ENCODE measurements at regions not wholly inside any gene's neighbourhood (a gene's known extent, or its start where the extent isn't known, plus 50 kb on each side); places are given as distances from the start of the nearest gene placed in this dataset.
A peak's percentile ranks its signal among the peaks of the same experiment; 100 is the strongest.
"Not testable (repeated sequence)": the region's sequence is repeated elsewhere in the genome, so short reads cannot be mapped to it uniquely, and the experiment has no call there.

DNA sequence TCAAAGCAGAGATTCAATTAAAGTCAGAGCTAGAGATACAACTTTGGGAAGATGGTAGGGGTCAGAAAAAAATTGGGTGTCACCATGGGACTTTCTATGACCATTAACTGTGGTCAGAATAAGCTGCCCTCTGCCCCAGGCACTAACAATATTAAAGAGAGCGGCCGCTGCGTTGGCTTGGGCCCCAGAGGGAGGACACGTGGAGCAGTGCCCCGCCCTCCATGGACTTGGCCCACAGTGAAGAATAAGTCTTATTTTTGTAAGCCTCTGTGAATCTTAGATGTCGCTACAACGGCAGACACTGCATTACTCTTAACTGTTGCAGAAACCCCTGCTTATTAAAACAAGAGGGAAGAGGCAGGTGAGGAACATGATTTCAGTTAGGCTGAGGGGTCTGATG, 172.7 kb downstream of the UQCRFS1 start:
- peak in 6 of 8 experiments; percentile 44 to 85 (median 56) for ATAC-seq (replicated peaks in 6 of 8)
- WGBS, 10 experiments: 0 to 61% (median 28%) methylated on average over 1 to 7 of the region's 7 CpGs; no CpG with 5 or more reads in 2 of the 10 experiments
- H3K27ac ChIP-seq: peak overlapping the region in 1 of 2 donors; percentile 71
- no peak overlapping the region for H3K4me3 ChIP-seq
- in situ Hi-C loops (cut with MboI; ENCODE audit: low pct_unique_long_range_greater_than_20kb in 2 of 9, low sequenced_read_pairs in 9 of 9, unreplicated experiment in 9 of 9): no loop called here
- peaks cover 38 to 41% of the 10 kb centered on the region in 2 donors for H3K4me1 ChIP-seq (replicated peaks in 1 of 2)

DNA sequence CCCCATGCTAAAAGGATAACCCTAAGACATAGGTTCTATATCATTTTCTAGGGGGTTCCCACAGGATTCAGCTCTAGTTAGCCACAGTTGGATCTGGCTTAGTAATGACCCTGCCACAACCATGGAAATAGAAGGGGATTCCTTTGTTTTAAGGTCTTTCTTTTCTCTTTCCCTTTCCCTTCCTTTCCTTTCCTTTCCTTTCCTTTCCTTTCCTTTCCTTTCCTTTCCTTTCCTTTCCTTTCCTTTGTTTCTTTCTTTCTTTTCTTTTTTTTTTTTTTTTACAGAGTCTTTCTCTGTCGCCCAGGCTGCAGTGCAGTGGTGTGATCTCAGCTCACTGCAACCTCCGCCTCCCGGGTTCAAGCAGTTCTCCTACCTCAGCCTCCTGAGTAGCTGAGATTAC, 173.9 kb downstream of the UQCRFS1 start:
- in situ Hi-C loops (cut with MboI; ENCODE audit: low pct_unique_long_range_greater_than_20kb in 2 of 9, low sequenced_read_pairs in 9 of 9, unreplicated experiment in 9 of 9); H3K4me3 ChIP-seq; ATAC-seq (replicated peaks in 6 of 8); H3K27ac ChIP-seq: not testable (repeated sequence)
- peaks cover 34 to 36% of the 10 kb centered on the region in 2 donors for H3K4me1 ChIP-seq (replicated peaks in 1 of 2)
- WGBS, 10 experiments: 24 to 100% (median 98%) methylated on average over 1 to 3 of the region's 3 CpGs; no CpG with 5 or more reads in 6 of the 10 experiments

DNA sequence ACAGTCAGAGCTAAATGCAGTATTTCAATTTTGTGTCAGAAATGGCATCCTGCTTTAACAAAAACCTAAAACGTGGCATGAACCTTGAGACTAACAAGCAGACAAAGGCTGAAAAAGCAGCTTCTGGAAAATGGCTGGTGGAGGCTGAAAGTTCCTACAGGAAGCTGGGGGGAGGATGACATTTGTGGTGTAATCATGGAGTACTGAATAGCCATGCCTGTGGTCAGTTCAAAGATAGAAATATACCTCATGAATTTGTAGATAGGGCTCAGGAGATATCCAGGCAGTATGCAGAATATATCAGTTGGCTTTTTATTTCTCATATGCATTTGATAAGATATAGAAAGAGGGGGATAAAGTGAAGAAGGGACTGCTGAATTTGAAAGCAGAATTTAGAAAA, 181.7 kb downstream of the UQCRFS1 start:
- ATAC-seq (replicated peaks in 6 of 8): no peak
- Histone ChIP-seq H3K27ac (no peak overlapping the region), H3K4me3 (no peak overlapping the region), H3K4me1 (replicated peaks in 1 of 2) (peaks cover 24 to 26% of the 10 kb centered on the region in 2 donors)
- 0 to 80% (median 20%) methylated on average over 1 of the region's 1 CpG; no CpG with 5 or more reads in 1 of the 10 experiments for WGBS, 10 experiments
- in situ Hi-C loops (cut with MboI; ENCODE audit: low pct_unique_long_range_greater_than_20kb in 2 of 9, low sequenced_read_pairs in 9 of 9, unreplicated experiment in 9 of 9): no loop called here

DNA sequence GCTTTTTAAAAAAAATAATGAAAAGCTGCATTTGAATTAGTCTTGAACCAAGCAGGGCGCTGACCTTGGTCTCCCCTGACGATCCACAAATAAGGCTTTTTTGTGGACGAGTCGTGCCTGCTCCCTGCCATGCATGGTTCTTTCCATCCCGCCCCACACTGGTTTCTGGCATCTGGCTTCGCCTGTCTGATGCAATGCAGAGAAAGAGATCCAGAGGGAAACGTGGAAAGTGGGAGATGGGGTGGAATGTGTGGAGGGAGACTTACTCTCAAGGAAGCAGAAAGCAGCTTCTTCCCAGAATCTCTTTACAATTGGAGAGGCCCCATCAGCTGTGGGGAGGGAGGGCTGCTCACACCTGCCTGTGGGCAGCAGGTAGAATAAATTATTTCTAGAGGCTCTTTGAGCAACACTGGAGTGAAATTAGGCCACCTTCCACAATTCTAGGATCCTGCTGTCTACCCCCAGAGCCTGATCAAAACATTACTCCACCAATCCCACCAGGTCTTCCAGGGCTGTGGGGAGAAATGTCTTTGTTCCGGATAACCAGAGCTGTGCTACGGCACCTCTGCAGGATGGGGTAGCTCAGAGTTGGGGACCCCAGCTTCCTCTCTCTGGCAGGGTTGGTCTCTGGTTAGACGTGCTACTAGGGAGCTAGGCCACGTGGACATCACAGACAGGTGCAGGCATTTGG, 183.5 kb downstream of the UQCRFS1 start:
- Histone ChIP-seq H3K4me1 (replicated peaks in 1 of 2) (peaks cover 19 to 21% of the 10 kb centered on the region in 2 donors), H3K4me3 (no peak overlapping the region), H3K27ac (peak overlapping the region; percentile 91 to 97)
- peak in 5 of 8 experiments; percentile 90 to 96 (median 96) for ATAC-seq (replicated peaks in 6 of 8)
- 20 to 73% (median 53%) methylated on average over 1 to 11 of the region's 11 CpGs; no CpG with 5 or more reads in 2 of the 10 experiments for WGBS, 10 experiments
- in situ Hi-C loops (cut with MboI; ENCODE audit: low pct_unique_long_range_greater_than_20kb in 2 of 9, low sequenced_read_pairs in 9 of 9, unreplicated experiment in 9 of 9): no loop called here

DNA sequence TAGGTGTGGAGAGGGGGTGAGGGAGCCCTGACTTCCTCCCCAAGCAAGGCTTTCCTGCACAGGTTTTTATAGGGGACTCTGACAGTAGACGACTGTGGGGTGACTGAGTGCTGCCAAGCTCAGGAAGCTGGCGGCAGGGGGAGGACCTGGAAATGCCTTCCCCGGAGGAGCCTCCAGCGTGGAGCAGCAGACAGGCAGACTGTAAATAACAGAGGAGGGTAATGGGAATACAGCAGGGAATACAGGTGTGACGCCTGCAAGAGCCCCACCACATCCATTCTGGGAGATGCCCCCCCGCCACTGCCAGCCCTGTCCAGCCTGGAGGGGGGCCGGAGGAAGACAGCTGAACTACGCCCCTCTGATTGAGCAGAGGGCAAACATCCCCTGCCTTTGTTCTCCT, 190.4 kb downstream of the UQCRFS1 start:
- ATAC-seq (replicated peaks in 6 of 8): peak in 4 of 8 experiments; percentile 25 to 47 (median 32)
- Histone ChIP-seq H3K4me1 (replicated peaks in 1 of 2) (peaks cover 24 to 36% of the 10 kb centered on the region in 2 donors), H3K27ac (no peak overlapping the region), H3K4me3 (no peak overlapping the region)
- WGBS, 10 experiments: 40 to 100% (median 45%) methylated on average over 1 to 2 of the region's 8 CpGs; no CpG with 5 or more reads in 4 of the 10 experiments
- in situ Hi-C loops (cut with MboI; ENCODE audit: low pct_unique_long_range_greater_than_20kb in 2 of 9, low sequenced_read_pairs in 9 of 9, unreplicated experiment in 9 of 9): no loop called here

DNA sequence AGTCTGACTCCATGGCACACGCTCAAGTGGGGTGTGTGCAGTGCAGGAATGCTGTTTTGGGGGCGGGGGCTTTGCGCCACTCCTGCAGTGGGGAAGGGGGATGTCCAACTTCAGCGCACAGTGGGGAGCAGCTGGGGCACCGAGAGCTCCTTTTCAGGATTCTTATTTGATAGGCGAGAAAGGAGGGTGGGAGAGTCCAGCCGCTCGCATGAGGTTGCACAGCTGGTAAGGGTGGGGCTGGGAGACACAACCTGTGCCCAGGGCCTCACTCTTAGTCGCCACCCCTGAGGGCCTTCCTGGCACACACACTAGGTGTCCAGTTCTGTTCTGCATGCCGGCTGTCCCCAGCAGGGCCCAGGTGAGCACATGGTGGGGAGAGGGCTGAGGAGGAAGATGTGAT, 190.8 kb downstream of the UQCRFS1 start:
- WGBS, 10 experiments: 80 to 86% methylated on average over 1 of the region's 10 CpGs; no CpG with 5 or more reads in 8 of the 10 experiments
- Histone ChIP-seq H3K4me1 (replicated peaks in 1 of 2) (peaks cover 24 to 36% of the 10 kb centered on the region in 2 donors), H3K27ac (no peak overlapping the region), H3K4me3 (no peak overlapping the region)
- in situ Hi-C loops (cut with MboI; ENCODE audit: low pct_unique_long_range_greater_than_20kb in 2 of 9, low sequenced_read_pairs in 9 of 9, unreplicated experiment in 9 of 9): no loop called here
- peak in 1 of 8 experiments; percentile 2 for ATAC-seq (replicated peaks in 6 of 8)

DNA sequence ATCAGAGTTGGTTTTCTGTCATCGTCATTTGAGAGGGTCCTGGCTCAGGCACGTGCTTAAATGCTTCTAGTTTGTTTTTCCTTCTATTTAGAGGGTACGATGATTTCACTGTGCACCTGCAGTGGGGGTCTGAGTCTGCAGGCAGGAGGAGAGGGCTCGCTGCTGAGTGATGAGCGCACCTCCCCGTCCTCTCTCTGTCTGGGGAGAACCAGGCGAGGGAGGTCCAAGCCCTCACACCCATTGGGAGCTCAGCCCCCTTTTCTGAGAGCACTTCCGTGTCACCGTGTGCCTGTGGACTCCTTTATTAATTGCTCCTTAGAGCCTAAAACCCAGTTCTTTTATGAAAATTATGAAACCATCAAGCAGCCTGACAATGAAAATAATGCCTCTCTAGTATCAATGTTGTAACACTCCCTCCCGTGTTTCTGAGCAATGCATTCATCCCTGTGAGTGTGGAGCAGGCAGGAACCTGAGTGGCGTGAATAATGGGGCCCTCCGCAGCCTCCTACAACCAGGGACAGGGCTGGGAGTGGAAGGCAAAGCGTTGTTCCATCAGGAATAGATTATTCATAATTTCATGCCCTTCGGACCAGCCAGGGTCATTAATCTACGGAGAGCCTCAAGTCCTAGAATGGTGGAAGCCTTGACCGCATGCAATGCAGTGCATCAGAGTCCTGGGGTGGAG, 191.6 kb downstream of the UQCRFS1 start:
- Histone ChIP-seq H3K4me3 (no peak overlapping the region), H3K4me1 (replicated peaks in 1 of 2) (peaks cover 24 to 36% of the 10 kb centered on the region in 2 donors), H3K27ac (peak overlapping the region in 1 of 2 donors; percentile 31)
- peak in 5 of 8 experiments; percentile 80 to 92 (median 88) for ATAC-seq (replicated peaks in 6 of 8)
- WGBS, 10 experiments: 49 to 100% (median 73%) methylated on average over 1 to 10 of the region's 16 CpGs; no CpG with 5 or more reads in 4 of the 10 experiments
- in situ Hi-C loops (cut with MboI; ENCODE audit: low pct_unique_long_range_greater_than_20kb in 2 of 9, low sequenced_read_pairs in 9 of 9, unreplicated experiment in 9 of 9): no loop called here

DNA sequence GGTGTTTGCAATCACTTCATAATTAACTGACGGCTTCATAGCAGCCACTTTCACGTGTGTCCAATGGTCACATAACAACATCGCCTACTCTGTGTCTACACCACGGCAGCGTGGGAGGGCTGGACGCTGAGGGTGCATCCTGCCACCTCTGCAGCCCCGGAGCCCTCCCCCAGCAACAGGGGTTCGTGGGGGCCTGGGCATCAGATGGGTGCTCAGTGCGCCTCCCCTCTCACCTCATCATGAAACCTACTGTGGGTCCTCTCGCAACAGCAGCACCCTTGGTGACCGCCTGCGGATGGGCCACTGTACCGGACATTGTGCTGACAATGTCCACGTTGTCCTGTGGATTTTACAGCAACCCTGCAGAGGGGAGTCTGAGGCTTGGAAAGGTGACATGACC, 193.5 kb downstream of the UQCRFS1 start:
- 35 to 96% (median 44%) methylated on average over 2 to 5 of the region's 14 CpGs; no CpG with 5 or more reads in 5 of the 10 experiments for WGBS, 10 experiments
- Histone ChIP-seq H3K4me1 (replicated peaks in 1 of 2) (peaks cover 24 to 36% of the 10 kb centered on the region in 2 donors), H3K27ac (no peak overlapping the region), H3K4me3 (no peak overlapping the region)
- no peak for ATAC-seq (replicated peaks in 6 of 8)
- in situ Hi-C loops (cut with MboI; ENCODE audit: low pct_unique_long_range_greater_than_20kb in 2 of 9, low sequenced_read_pairs in 9 of 9, unreplicated experiment in 9 of 9): no loop called here

DNA sequence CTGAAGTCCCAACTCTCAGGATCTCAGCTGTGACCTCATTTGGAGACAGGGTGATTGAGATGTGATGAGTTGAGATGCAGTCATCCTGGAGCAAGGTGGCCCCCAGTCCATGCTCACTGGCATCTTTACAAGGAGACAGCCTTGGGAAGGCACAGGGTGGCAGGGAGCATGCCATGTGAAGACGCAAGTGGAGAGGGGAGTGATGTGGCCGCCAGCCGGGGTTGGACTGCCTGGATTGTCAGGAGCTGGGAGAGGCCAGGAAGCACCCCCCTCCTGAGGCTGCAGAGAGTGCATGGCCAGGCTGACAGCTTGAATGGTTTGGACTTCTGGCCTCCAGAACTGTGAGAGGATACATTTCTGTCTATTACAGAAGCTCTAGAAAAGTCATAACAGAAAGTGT, 194.4 kb downstream of the UQCRFS1 start:
- H3K4me1 ChIP-seq (replicated peaks in 1 of 2): peaks cover 24 to 33% of the 10 kb centered on the region in 2 donors
- in situ Hi-C loops (cut with MboI; ENCODE audit: low pct_unique_long_range_greater_than_20kb in 2 of 9, low sequenced_read_pairs in 9 of 9, unreplicated experiment in 9 of 9): no loop called here
- H3K4me3 ChIP-seq: no peak overlapping the region
- 40% methylated on average over 1 of the region's 3 CpGs; no CpG with 5 or more reads in 9 of the 10 experiments for WGBS, 10 experiments
- no peak overlapping the region for H3K27ac ChIP-seq
- ATAC-seq (replicated peaks in 6 of 8): no peak

DNA sequence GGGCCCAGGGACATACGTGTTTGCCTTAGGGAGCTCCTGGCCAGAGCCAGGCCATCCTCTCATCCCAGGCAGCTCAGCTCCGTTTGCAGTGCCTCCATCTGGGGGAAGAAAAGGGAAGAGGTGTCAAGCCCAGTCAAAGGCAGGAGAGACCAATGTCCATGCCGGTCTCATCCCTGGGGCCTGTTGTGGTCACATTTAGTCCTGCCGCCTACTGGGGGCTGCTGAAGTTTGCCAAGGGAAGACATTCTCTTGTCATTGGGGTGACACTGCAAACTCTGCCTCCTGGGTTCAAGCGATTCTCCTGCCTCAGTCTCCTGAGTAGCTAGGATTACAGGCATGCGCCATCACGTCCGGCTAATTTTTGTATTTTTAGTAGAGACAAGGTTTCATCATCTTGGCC, 195.2 kb downstream of the UQCRFS1 start:
- Histone ChIP-seq H3K4me3 (no peak overlapping the region), H3K27ac (no peak overlapping the region), H3K4me1 (replicated peaks in 1 of 2) (peaks cover 25% of the 10 kb centered on the region in 2 donors)
- in situ Hi-C loops (cut with MboI; ENCODE audit: low pct_unique_long_range_greater_than_20kb in 2 of 9, low sequenced_read_pairs in 9 of 9, unreplicated experiment in 9 of 9): no loop called here
- WGBS, 10 experiments: 50 to 97% (median 86%) methylated on average over 2 to 6 of the region's 8 CpGs; no CpG with 5 or more reads in 5 of the 10 experiments
- no peak for ATAC-seq (replicated peaks in 6 of 8)

DNA sequence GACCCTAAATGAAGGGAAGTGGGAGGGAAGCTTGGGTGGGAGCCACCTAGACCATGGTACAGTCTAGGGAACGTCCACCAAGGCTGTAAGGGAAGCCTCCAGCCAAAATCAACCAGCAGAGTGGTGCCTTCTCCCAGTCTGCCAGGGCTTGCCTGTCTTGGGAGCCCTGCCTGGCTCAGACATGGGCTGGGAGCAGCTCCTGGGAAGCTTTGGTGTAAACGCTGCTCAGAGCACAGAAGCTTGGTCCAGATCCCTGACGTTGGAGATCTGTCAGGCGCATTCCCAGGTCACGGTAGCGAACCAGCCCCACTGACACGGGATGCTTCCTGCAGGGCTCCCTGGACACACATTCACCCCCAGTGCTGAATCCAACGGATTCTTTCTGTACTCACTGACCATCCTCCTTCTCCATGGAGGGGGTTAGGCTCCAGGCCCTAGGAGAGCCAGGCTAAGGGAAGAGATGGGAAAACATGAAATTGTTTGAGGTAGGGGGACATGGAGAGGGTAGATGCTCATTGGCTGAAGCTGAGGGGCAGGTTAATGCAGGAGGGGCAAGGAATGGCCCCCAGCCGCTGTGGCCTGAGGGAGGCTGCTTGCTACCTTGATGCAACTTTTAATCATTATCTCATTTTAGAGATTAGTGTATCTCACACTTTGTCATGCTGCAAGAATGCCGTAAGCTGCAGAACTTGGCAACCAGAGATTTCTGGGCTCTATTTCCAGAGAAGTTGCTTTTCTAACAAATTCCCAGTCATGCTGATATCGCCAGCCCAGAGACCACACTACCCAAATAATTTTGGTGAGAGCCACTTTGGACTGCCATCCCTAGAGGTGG, 195.8 kb downstream of the UQCRFS1 start:
- H3K4me3 ChIP-seq: no peak overlapping the region
- no peak overlapping the region for H3K27ac ChIP-seq
- peaks cover 19 to 23% of the 10 kb centered on the region in 2 donors for H3K4me1 ChIP-seq (replicated peaks in 1 of 2)
- ATAC-seq (replicated peaks in 6 of 8): no peak
- in situ Hi-C loops (cut with MboI; ENCODE audit: low pct_unique_long_range_greater_than_20kb in 2 of 9, low sequenced_read_pairs in 9 of 9, unreplicated experiment in 9 of 9): no loop called here
- WGBS, 10 experiments: 0 to 90% (median 71%) methylated on average over 1 to 7 of the region's 11 CpGs; no CpG with 5 or more reads in 4 of the 10 experiments

DNA sequence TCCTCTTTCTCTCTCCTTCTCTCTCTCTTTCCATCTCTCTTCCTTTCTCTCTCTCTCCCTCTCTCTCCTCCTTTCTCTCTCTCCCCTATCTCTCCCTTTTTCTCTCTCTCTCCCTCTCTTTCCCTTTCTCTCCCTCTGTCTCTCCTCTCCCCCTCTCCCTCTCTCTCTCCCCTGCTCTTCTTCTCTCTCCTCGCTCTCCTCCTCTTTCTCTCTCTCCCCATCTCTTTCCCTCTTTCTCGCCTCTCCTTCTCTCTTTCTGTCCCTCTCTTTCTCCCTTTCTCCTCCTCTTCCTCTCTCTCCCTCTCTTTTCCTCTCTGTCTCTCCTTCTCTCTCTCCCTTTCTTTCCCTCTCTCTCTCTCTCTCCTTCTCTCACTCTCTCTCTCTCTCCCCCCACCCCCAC, 196.6 kb downstream of the UQCRFS1 start:
- no peak for ATAC-seq (replicated peaks in 6 of 8)
- WGBS, 10 experiments: 10 to 77% (median 48%) methylated on average over 1 to 2 of the region's 2 CpGs; no CpG with 5 or more reads in 2 of the 10 experiments
- peaks cover 11 to 17% of the 10 kb centered on the region in 2 donors for H3K4me1 ChIP-seq (replicated peaks in 1 of 2)
- H3K4me3 ChIP-seq: no peak overlapping the region
- in situ Hi-C loops (cut with MboI; ENCODE audit: low pct_unique_long_range_greater_than_20kb in 2 of 9, low sequenced_read_pairs in 9 of 9, unreplicated experiment in 9 of 9): no loop called here
- no peak overlapping the region for H3K27ac ChIP-seq

DNA sequence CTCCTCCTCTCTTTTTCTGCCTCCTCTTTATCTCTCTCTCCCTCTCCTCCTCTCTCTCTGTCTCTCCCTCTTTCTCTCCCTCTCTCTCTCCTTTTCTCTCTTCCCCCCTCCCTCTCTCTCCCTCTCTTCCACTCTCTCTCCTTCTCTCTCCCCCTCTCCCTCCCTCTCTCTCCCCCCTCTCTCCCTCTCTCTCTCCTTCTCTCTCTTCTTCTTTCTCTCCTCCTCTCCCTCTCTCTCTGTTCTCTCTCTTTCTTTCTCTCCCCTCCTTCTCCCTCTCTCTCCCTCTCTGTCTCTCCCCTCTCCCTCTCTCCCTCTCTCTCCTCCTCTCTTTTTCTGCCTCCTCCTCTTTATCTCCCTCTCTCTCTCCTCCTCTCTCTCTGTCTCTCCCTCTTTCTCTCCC, 197.4 kb downstream of the UQCRFS1 start:
- in situ Hi-C loops (cut with MboI; ENCODE audit: low pct_unique_long_range_greater_than_20kb in 2 of 9, low sequenced_read_pairs in 9 of 9, unreplicated experiment in 9 of 9): no loop called here
- no peak overlapping the region for H3K4me3 ChIP-seq
- peaks cover 3 to 10% of the 10 kb centered on the region in 2 donors for H3K4me1 ChIP-seq (replicated peaks in 1 of 2)
- H3K27ac ChIP-seq: no peak overlapping the region
- no peak for ATAC-seq (replicated peaks in 6 of 8)

All from motor neuron (in vitro differentiated cells).